ENCODE measurements at regions not wholly inside any gene's neighbourhood (a gene's known extent, or its start where the extent isn't known, plus 50 kb on each side); places are given as distances from the start of the nearest gene placed in this dataset.

- TF ChIP-seq CTCF (conservative IDR thresholded peaks at IDR 0.05; ENCODE audit: low read depth, low read length) (peak; percentile 37; the same call in 1 of the 2 replicates), EZH2phosphoT487 (IDR thresholded peaks at IDR 0.05; ENCODE audit: borderline replicate concordance, low read length) (no peak)
Observed at GRCh38 chr4:85165808-85166207, 199.3 kb upstream of the WDFY3 start.
